ENCODE measurements at regions not wholly inside any gene's neighbourhood (a gene's known extent, or its start where the extent isn't known, plus 50 kb on each side); places are given as distances from the start of the nearest gene placed in this dataset.

DNA sequence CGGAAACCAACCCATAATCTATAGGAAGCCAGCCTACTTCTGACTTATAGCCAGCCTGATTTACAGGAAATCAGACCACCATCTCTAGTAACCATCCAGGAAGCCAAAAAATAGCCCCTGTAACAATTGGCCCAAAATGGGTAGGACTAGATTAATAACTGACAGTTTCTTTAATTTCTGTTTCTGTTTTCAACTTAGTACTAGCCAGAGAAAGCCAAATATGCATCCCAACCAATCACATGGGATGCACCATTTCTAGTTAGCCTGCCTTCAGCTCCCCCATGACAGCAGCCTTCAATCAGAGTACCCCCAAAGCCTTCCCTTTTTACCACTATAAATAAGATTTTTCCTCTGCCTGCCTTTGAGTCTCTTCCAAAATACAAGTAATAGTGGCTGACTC lies 239.1 kb upstream of the GADL1 start:
- TF ChIP-seq EZH2 (IDR thresholded peaks at IDR 0.05; ENCODE audit: insufficient read depth, poor library complexity, severe bottlenecking) (no peak), EZH2phosphoT487 (IDR thresholded peaks at IDR 0.05; ENCODE audit: insufficient read depth, low read depth) (no peak)

All from GM23248 (cell line).